ENCODE measurements at regions not wholly inside any gene's neighbourhood (a gene's known extent, or its start where the extent isn't known, plus 50 kb on each side); places are given as distances from the start of the nearest gene placed in this dataset.

- peaks cover 7% of the 10 kb centered on the region for H3K9me3 Mint-ChIP-seq
- H3K27me3 Mint-ChIP-seq, result peaks cover 0 to 3% of the 10 kb centered on the region in 2 donors
- H3K4me1 Mint-ChIP-seq (ENCODE audit: low read depth in 2 of 2), result peaks cover 0 to 2% of the 10 kb centered on the region in 2 donors
- DNase-seq (ENCODE audit: low spot score), result no peak
- no peak for ATAC-seq
- no peak overlapping the region for H3K27ac Mint-ChIP-seq
- peaks cover 6% of the 10 kb centered on the region for H3K36me3 Mint-ChIP-seq
- no peak overlapping the region for H3K4me3 Mint-ChIP-seq
These were observed 71.3 kb upstream of the PUDP start for GRCh38 chrX:7219153-7219705.

DNA sequence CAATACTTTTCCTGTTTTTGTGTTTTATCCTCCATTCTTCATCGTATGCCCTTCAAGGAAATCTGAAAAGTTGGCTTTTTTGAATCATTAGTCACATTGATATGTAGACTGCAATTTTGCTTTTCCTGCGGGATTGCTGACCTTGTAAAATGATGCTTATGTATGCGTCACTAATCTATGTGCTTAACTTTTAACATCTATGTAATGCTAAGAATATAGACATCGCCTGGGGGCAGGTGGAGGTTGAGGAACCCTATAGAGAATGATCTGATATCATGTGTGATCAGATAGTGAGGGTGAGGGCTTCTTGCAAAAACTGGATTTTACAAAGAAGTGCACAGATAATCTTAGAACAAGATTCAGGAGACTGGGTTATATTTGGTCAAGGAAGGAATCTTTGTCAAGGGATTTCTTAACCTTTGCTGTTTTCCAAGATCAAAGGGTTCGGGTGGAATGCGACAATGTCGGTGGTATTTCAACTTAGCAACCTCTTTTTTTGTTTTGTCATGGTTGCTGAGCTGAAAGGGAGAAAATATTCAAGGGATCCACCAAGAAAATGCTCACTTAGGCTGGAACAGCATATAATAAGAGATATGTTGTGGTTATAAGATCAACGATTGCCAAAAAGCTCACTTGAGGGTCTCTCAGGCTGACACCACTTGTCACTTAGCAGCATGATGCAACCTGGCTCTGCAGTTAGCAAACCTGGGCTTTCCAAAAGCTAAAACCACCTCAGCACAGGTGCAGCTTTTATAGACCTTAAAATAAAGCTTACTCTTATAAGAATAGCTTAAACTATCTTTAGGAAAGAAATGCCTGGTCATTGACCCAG, 70.6 kb upstream of the PUDP start:
- DNase-seq (ENCODE audit: low spot score), result no peak
- peaks cover 0 to 2% of the 10 kb centered on the region in 2 donors for H3K4me1 Mint-ChIP-seq (ENCODE audit: low read depth in 2 of 2)

DNA sequence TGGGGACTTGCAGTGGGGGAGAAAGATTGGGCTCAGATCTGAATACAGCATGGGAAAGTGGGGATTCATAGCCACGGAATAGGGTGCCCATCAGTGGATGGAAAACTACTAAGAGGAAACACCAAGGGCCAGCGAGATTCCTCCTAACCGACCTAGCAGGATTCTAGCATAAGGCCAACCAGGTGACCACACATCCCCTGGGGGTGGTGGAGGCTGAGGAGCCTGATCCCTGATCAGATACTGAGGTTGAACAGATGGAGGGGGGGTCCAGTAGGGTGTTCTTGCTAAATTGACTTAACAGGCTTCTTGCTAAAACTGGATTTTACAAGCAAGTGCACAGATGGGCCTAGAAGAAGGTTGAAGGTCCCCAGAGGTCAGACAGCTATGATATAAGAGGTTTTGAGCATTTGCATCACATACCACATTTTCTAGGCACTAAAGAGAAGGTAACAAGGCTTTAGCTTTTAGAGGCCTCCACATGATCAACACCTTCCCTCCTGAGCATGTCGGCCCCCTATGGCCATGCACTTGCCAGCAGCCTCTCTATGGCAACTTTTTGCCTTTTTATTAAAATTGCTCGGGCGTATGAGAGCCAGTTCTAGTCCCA, 69.1 kb upstream of the PUDP start:
- peaks cover 7% of the 10 kb centered on the region for H3K9me3 Mint-ChIP-seq
- H3K36me3 Mint-ChIP-seq, result peaks cover 6% of the 10 kb centered on the region
- peaks cover 0 to 2% of the 10 kb centered on the region in 2 donors for H3K4me1 Mint-ChIP-seq (ENCODE audit: low read depth in 2 of 2)
- H3K27me3 Mint-ChIP-seq, result no peaks in the 10 kb centered on the region
- ATAC-seq, result no peak
- no peak overlapping the region for H3K27ac Mint-ChIP-seq
- DNase-seq (ENCODE audit: low spot score), result no peak
- H3K4me3 Mint-ChIP-seq, result no peak overlapping the region

More for the DNA sequence above, 70.6 kb upstream of the PUDP start:
- Mint-ChIP-seq H3K27ac (no peak overlapping the region), H3K27me3 (peaks cover 0 to 3% of the 10 kb centered on the region in 2 donors), H3K36me3 (peaks cover 6% of the 10 kb centered on the region), H3K9me3 (peaks cover 7% of the 10 kb centered on the region), H3K4me3 (no peak overlapping the region)
- ATAC-seq, result no peak

DNA sequence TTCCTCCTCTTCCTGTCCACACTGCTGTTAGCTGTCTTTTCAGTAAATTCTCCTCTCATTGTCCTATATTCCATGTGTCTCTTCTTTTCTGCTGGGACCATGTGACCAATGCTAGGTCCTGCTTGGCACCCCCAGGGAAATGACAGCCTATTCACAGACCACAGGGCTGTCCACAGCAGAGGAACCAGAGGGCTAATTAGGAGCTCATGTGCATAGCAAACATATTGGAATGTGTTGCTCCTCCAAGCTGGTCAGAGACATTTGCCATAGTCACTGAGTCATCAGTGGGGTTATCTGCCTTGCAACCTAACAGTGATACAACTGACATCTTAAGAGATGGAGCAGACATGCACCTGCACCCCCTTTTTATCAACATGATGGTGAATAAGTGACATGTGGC, 67.9 kb upstream of the PUDP start:
- no peak for ATAC-seq
- peaks cover 2% of the 10 kb centered on the region for H3K9me3 Mint-ChIP-seq

GRCh38 chrX:7214251-7214650, 66.3 kb upstream of the PUDP start:
- no peak for ATAC-seq
- H3K4me1 Mint-ChIP-seq (ENCODE audit: low read depth in 2 of 2), result peaks cover 0 to 9% of the 10 kb centered on the region in 2 donors
- no peaks in the 10 kb centered on the region for H3K27me3 Mint-ChIP-seq
- DNase-seq (ENCODE audit: low spot score), result no peak
- H3K36me3 Mint-ChIP-seq, result no peaks in the 10 kb centered on the region
- no peak overlapping the region for H3K4me3 Mint-ChIP-seq
- no peaks in the 10 kb centered on the region for H3K9me3 Mint-ChIP-seq
- H3K27ac Mint-ChIP-seq, result no peak overlapping the region

More for the DNA sequence above, 67.9 kb upstream of the PUDP start:
- peaks cover 0 to 6% of the 10 kb centered on the region in 2 donors for H3K4me1 Mint-ChIP-seq (ENCODE audit: low read depth in 2 of 2)
- no peak overlapping the region for H3K27ac Mint-ChIP-seq
- no peak overlapping the region for H3K4me3 Mint-ChIP-seq
- no peak for DNase-seq (ENCODE audit: low spot score)
- H3K36me3 Mint-ChIP-seq, result peaks cover 2% of the 10 kb centered on the region
- no peaks in the 10 kb centered on the region for H3K27me3 Mint-ChIP-seq

GRCh38 chrX:7205037-7205577, 57.2 kb upstream of the PUDP start:
- H3K27ac Mint-ChIP-seq, result no peak overlapping the region
- no peaks in the 10 kb centered on the region for H3K36me3 Mint-ChIP-seq
- no peaks in the 10 kb centered on the region for H3K27me3 Mint-ChIP-seq
- H3K9me3 Mint-ChIP-seq, result no peaks in the 10 kb centered on the region
- DNase-seq (ENCODE audit: low spot score), result no peak
- H3K4me1 Mint-ChIP-seq (ENCODE audit: low read depth in 2 of 2), result peaks cover 0 to 7% of the 10 kb centered on the region in 2 donors
- ATAC-seq, result no peak
- H3K4me3 Mint-ChIP-seq, result no peak overlapping the region

- ATAC-seq (no peak), DNase-seq (ENCODE audit: low spot score) (no peak)
- Mint-ChIP-seq H3K27me3 (no peaks in the 10 kb centered on the region), H3K9me3 (no peaks in the 10 kb centered on the region), H3K36me3 (no peaks in the 10 kb centered on the region), H3K4me3 (no peak overlapping the region), H3K4me1 (ENCODE audit: low read depth in 2 of 2) (peaks cover 0 to 4% of the 10 kb centered on the region in 2 donors), H3K27ac (no peak overlapping the region)
These were observed 56.7 kb upstream of the PUDP start for GRCh38 chrX:7204619-7205018.

DNA sequence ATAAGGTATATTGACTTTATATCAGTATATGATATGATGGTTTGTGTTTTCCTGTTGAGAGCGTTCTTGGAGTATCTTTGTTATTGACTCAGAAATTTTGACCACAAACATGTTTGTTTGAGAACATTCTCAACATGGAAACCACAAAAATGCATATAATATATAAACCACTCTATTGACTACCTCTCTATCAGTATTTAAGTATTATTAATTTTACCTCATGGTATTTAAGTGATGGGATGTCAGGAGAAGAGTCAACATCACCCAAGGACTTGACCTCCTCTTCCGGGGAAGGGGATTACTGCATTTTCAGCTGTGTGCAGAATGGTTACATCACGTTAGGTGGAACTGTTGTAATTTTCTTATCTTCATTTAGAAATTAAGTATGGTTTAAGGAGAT, 54.3 kb upstream of the PUDP start:
- H3K36me3 Mint-ChIP-seq, result no peaks in the 10 kb centered on the region
- no peak for DNase-seq (ENCODE audit: low spot score)
- no peaks in the 10 kb centered on the region for H3K27me3 Mint-ChIP-seq
- no peak for ATAC-seq
- no peak overlapping the region for H3K27ac Mint-ChIP-seq
- no peak overlapping the region for H3K4me3 Mint-ChIP-seq
- peaks cover 0 to 4% of the 10 kb centered on the region in 2 donors for H3K4me1 Mint-ChIP-seq (ENCODE audit: low read depth in 2 of 2)
- H3K9me3 Mint-ChIP-seq, result no peaks in the 10 kb centered on the region

DNA sequence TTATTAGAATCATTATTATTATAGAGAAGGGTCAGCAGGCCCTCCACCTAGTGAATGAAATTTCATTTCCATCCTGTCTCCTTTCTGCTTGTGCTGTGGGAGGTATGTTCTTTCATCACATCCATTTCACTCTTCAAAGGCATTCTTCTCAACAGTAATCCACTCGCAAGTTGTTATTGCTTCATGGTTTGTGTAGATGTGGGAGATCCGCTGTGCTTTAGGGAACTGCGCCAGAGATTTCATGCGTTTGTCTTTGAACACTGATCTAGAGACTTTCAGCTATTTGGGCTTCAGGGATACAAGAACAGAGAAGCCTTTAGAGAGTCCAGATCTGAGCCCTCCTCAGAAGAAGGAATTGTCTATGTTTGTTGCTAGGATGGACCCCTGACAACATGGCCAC, 53.5 kb upstream of the PUDP start:
- H3K27ac Mint-ChIP-seq, result no peak overlapping the region
- no peaks in the 10 kb centered on the region for H3K9me3 Mint-ChIP-seq
- no peak for DNase-seq (ENCODE audit: low spot score)
- peaks cover 0 to 4% of the 10 kb centered on the region in 2 donors for H3K4me1 Mint-ChIP-seq (ENCODE audit: low read depth in 2 of 2)
- no peak overlapping the region for H3K4me3 Mint-ChIP-seq
- ATAC-seq, result no peak
- no peaks in the 10 kb centered on the region for H3K36me3 Mint-ChIP-seq
- no peaks in the 10 kb centered on the region for H3K27me3 Mint-ChIP-seq

DNA sequence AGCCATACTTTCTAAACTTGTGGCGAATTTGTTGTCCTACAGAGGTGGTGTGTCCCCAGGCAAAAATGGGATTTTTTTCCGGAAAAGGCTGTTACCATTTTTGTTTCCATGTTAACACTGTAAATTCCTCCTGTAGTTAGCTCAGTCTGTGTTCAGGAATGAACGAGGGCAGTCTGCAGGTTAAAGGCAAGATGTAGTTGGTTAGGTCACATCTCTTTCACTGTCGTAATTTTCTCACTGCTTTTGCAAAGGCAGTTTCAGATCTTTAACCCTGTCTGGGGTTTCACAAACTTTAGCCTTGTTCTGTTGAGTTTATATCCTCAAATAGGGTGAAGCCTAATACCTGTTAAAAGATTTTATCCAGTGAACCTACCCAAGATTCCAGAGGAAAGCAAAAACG, 50.5 kb upstream of the PUDP start:
- no peak for DNase-seq (ENCODE audit: low spot score)
- Mint-ChIP-seq H3K36me3 (no peaks in the 10 kb centered on the region), H3K27ac (no peak overlapping the region), H3K4me1 (ENCODE audit: low read depth in 2 of 2) (no peaks in the 10 kb centered on the region), H3K4me3 (no peak overlapping the region), H3K9me3 (no peaks in the 10 kb centered on the region), H3K27me3 (no peaks in the 10 kb centered on the region)
- ATAC-seq, result no peak
